Aorta (tissue), 5 donors: ENCODE measurements at regions not wholly inside any gene's neighbourhood (a gene's known extent, or its start where the extent isn't known, plus 50 kb on each side); places are given as distances from the start of the nearest gene placed in this dataset.

Experiments used
- ATAC-seq: fragments of 200-7000 bp; cut with Tn5 transposase; one replicate; pipeline ENCODE4 v1.9.1; 2022; ENCODE audit warnings: moderate library complexity; ENCODE audit not compliant: low FRiP score
- DNase-seq, 2 donors: peaks; one replicate each; pipeline ENCODE4 v3.0.0-alpha.2; 2020
- H3K27ac ChIP-seq, 2 donors: one replicate each; pipeline ENCODE4 v1.5.1; 2013; ENCODE audit warnings: low read length in 2 of 2, mild to moderate bottlenecking in 2 of 2, moderate library complexity in 2 of 2, control low read depth in 1 of 2, inconsistent platforms in 1 of 2, low read depth in 1 of 2
- H3K27me3 ChIP-seq, 2 donors: one replicate each; pipeline ENCODE4 v1.6.1; 2013; ENCODE audit warnings: control low read depth in 1 of 2, low read length in 1 of 2, mild to moderate bottlenecking in 1 of 2, moderate library complexity in 1 of 2; ENCODE audit not compliant: insufficient read depth in 2 of 2, control insufficient read depth in 1 of 2
- H3K36me3 ChIP-seq, 2 donors: one replicate each; pipeline ENCODE4 v1.6.1; 2013; ENCODE audit warnings: control low read depth in 1 of 2, low read length in 1 of 2, mild to moderate bottlenecking in 1 of 2; ENCODE audit not compliant: insufficient read depth in 2 of 2, control insufficient read depth in 1 of 2
- H3K4me1 ChIP-seq, 2 donors: one replicate each; pipeline ENCODE4 v1.6.1; 2013; ENCODE audit warnings: low read length in 2 of 2, control low read depth in 1 of 2, mild to moderate bottlenecking in 1 of 2, moderate library complexity in 1 of 2; ENCODE audit not compliant: insufficient read depth in 2 of 2, control insufficient read depth in 1 of 2
- H3K4me3 ChIP-seq, 2 donors: one replicate each; pipeline ENCODE4 v1.5.1; 2013; ENCODE audit warnings: low read length in 2 of 2, control low read depth in 1 of 2, mild to moderate bottlenecking in 1 of 2
- H3K9me3 ChIP-seq: one replicate; pipeline ENCODE4 v1.6.1; 2013; ENCODE audit warnings: mild to moderate bottlenecking, low read length; ENCODE audit not compliant: control insufficient read depth
- WGBS, 2 donors: extraction: QIAGEN DNeasy Blood & Tissue Kit; methylation state at CpG; one replicate each; pipeline ENCODE4 v1.1.7; 2013; 5-methylcytosine and 5-hydroxymethylcytosine counted together
- intact Hi-C, 2 donors: fragments of 100-400 bp; cut with DNase I; formaldehyde crosslinking; loops; one replicate each; pipeline versions ENCODE4 v1.14.2 to v1.15.0; 2022
- donor health status: healthy with polysubstance abuse.
- donor health status: Bipolar disorder and iron deficiency.
- donor health status: DM: no; HTN: no; CAD: no.
- donor health status: DM: no; HTN: no; CAD: no.
- donor health status: DM: yes; HTN: yes; CAD: no.

GRCh38 chr4:23718435-23718834 lies 171.4 kb downstream of the PPARGC1A start:
- WGBS, 2 donors, result 89 to 97% methylated on average over 2 of the region's 2 CpGs
- Histone ChIP-seq H3K36me3 (no peaks in the 10 kb centered on the region), H3K4me3 (no peak overlapping the region), H3K4me1 (no peaks in the 10 kb centered on the region), H3K9me3 (no peaks in the 10 kb centered on the region), H3K27ac (no peak overlapping the region), H3K27me3 (no peaks in the 10 kb centered on the region)
- ATAC-seq, result no peak
- intact Hi-C loops, result no loop called here
- DNase-seq, result no peak

GRCh38 chr4:23717528-23718248 lies 172.2 kb downstream of the PPARGC1A start:
- Histone ChIP-seq H3K27ac (no peak overlapping the region), H3K27me3 (no peaks in the 10 kb centered on the region), H3K4me1 (no peaks in the 10 kb centered on the region), H3K4me3 (no peak overlapping the region), H3K36me3 (no peaks in the 10 kb centered on the region), H3K9me3 (no peaks in the 10 kb centered on the region)
- WGBS, 2 donors, result 77 to 82% methylated on average over 5 of the region's 5 CpGs
- no peak for ATAC-seq
- no peak for DNase-seq
- intact Hi-C loops, result no loop called here

GRCh38 chr4:23710298-23710697 lies 179.5 kb downstream of the PPARGC1A start:
- Histone ChIP-seq H3K9me3 (no peaks in the 10 kb centered on the region), H3K4me1 (no peaks in the 10 kb centered on the region), H3K27ac (no peak overlapping the region), H3K36me3 (no peaks in the 10 kb centered on the region), H3K4me3 (no peak overlapping the region), H3K27me3 (no peaks in the 10 kb centered on the region)
- 96 to 97% methylated on average over 1 of the region's 1 CpG for WGBS, 2 donors
- DNase-seq (no peak), ATAC-seq (no peak)
- intact Hi-C loops, result no loop called here

- H3K27me3 ChIP-seq, result no peaks in the 10 kb centered on the region
- no peak for ATAC-seq
- no peaks in the 10 kb centered on the region for H3K36me3 ChIP-seq
- 97 to 98% methylated on average over 2 of the region's 2 CpGs for WGBS, 2 donors
- no peaks in the 10 kb centered on the region for H3K9me3 ChIP-seq
- intact Hi-C loops, result no loop called here
- no peak overlapping the region for H3K4me3 ChIP-seq
- no peak for DNase-seq
- H3K4me1 ChIP-seq, result no peaks in the 10 kb centered on the region
- no peak overlapping the region for H3K27ac ChIP-seq
Measured at GRCh38 chr4:23707652-23708026, 182.2 kb downstream of the PPARGC1A start.

DNA sequence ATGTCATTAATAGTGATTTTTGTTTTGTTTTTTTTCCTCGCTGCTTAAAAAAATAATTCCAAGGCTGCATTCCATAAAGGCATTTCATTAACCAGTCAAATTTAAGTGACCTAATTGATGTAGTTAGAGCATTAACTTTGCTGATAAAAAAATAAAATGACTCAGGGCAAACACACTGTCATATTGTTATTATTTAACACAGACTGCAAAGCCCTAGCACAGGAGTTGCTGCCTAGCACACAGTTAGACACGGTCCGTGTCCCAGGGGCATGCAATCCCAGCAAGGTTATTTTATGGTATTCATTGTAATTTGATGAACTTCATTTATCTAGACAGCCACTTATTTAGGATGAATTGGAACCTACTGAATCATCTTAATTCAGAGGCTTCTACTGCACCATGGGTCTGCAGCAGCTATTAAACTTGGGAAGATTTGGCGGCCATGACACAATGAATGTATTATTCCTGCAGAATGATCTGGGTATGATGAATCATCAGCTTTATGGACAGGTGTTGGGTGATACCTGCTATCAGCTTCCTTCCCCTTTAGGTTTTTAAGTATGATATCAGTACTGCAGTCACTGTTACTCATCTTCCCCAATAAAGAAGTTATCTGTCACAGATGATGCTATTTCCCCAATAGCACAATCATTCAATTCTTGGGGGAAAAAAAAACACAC lies 182.7 kb downstream of the PPARGC1A start:
- no peak for ATAC-seq

DNA sequence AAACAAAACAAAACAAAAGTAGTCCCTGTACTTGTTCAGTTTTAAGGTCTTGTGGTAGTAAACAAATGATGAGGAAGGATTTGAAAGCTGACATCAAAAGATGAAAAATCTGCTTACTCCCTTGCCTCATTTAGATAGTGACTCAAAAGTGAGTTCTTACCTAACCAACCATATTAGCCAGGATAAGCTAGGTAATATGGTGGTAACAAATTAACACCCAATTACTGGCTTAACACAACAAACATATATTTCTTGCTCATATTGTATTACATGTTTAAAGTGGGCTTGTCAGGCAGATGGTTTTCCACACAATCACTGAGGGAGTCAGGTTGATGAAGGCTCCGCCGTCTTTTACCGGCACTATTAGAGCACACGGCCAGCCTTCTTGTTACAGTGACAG lies 189.7 kb downstream of the PPARGC1A start:
- Histone ChIP-seq H3K9me3 (peaks cover 2% of the 10 kb centered on the region), H3K4me3 (no peak overlapping the region), H3K36me3 (no peaks in the 10 kb centered on the region), H3K4me1 (no peaks in the 10 kb centered on the region), H3K27me3 (no peaks in the 10 kb centered on the region), H3K27ac (no peak overlapping the region)
- 96% methylated on average over 4 of the region's 4 CpGs for whole genome bisulfite sequencing, 2 donors
- no peak for ATAC-seq
- DNase-seq, result no peak
- intact Hi-C loops, result no loop called here

More for the DNA sequence above, 182.7 kb downstream of the PPARGC1A start:
- no peak overlapping the region for H3K4me3 ChIP-seq
- H3K36me3 ChIP-seq, result no peaks in the 10 kb centered on the region
- intact Hi-C loops, result no loop called here
- DNase-seq, result no peak
- WGBS, 2 donors, result 81 to 83% methylated on average over 4 of the region's 4 CpGs
- no peak overlapping the region for H3K27ac ChIP-seq
- no peaks in the 10 kb centered on the region for H3K27me3 ChIP-seq
- H3K9me3 ChIP-seq, result no peaks in the 10 kb centered on the region
- no peaks in the 10 kb centered on the region for H3K4me1 ChIP-seq

DNA sequence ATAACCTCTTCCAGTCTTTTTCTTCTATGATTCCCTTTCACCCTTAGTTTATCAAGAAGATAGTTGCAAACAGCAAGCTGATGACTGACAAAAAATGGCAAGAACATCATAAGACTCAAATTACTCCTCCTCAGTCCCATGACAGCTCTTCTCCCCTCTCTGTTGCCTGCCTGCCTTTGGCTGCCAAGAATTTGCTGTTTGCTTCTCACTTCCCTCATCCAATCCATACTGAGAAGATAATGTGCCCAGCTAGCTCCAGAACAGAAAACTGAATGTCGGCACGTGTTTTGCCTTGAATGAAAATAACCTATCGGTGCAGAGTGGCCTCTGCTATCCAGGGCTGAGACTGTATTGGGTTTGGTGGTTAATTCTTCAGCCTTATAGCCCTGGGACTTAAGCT lies 192.1 kb downstream of the PPARGC1A start:
- no peaks in the 10 kb centered on the region for H3K27me3 ChIP-seq
- H3K4me3 ChIP-seq, result no peak overlapping the region
- H3K9me3 ChIP-seq, result peaks cover 2% of the 10 kb centered on the region
- intact Hi-C loops, result no loop called here
- 82 to 87% methylated on average over 3 of the region's 3 CpGs for WGBS, 2 donors
- no peak overlapping the region for H3K27ac ChIP-seq
- no peak for DNase-seq
- ATAC-seq, result no peak
- H3K36me3 ChIP-seq, result no peaks in the 10 kb centered on the region
- no peaks in the 10 kb centered on the region for H3K4me1 ChIP-seq

- ATAC-seq, result no peak
- H3K27me3 ChIP-seq, result no peaks in the 10 kb centered on the region
- no peak overlapping the region for H3K27ac ChIP-seq
- H3K9me3 ChIP-seq, result peaks cover 2% of the 10 kb centered on the region
- no peak for DNase-seq
- H3K4me3 ChIP-seq, result no peak overlapping the region
- H3K4me1 ChIP-seq, result no peaks in the 10 kb centered on the region
- intact Hi-C loops, result no loop called here
- no peaks in the 10 kb centered on the region for H3K36me3 ChIP-seq
- WGBS, 2 donors, result 89 to 100% methylated on average over 1 of the region's 1 CpG
Measured at GRCh38 chr4:23697001-23697528, 192.8 kb downstream of the PPARGC1A start.
